ENCODE measurements at regions not wholly inside any gene's neighbourhood (a gene's known extent, or its start where the extent isn't known, plus 50 kb on each side); places are given as distances from the start of the nearest gene placed in this dataset.

GRCh38 chr2:223652122-223652521 lies 50.0 kb upstream of the SCG2 start:
- TF ChIP-seq EGR1 (IDR thresholded peaks at IDR 0.05) (no peak), CEBPB (IDR thresholded peaks at IDR 0.05) (no peak), FOXM1 (IDR thresholded peaks at IDR 0.05; ENCODE audit: borderline replicate concordance, low read depth) (no peak), TEAD4 (IDR thresholded peaks at IDR 0.05) (no peak), TAF1 (IDR thresholded peaks at IDR 0.05; ENCODE audit: low read depth) (no peak), YY1 (IDR thresholded peaks at IDR 0.05; ENCODE audit: low read depth) (no peak), CREB1 (IDR thresholded peaks at IDR 0.05; ENCODE audit: low read depth) (no peak), EP300 (IDR thresholded peaks at IDR 0.05; ENCODE audit: borderline replicate concordance) (no peak), MAX (IDR thresholded peaks at IDR 0.05) (no peak)
- TF ChIP-seq, protein P1, sequence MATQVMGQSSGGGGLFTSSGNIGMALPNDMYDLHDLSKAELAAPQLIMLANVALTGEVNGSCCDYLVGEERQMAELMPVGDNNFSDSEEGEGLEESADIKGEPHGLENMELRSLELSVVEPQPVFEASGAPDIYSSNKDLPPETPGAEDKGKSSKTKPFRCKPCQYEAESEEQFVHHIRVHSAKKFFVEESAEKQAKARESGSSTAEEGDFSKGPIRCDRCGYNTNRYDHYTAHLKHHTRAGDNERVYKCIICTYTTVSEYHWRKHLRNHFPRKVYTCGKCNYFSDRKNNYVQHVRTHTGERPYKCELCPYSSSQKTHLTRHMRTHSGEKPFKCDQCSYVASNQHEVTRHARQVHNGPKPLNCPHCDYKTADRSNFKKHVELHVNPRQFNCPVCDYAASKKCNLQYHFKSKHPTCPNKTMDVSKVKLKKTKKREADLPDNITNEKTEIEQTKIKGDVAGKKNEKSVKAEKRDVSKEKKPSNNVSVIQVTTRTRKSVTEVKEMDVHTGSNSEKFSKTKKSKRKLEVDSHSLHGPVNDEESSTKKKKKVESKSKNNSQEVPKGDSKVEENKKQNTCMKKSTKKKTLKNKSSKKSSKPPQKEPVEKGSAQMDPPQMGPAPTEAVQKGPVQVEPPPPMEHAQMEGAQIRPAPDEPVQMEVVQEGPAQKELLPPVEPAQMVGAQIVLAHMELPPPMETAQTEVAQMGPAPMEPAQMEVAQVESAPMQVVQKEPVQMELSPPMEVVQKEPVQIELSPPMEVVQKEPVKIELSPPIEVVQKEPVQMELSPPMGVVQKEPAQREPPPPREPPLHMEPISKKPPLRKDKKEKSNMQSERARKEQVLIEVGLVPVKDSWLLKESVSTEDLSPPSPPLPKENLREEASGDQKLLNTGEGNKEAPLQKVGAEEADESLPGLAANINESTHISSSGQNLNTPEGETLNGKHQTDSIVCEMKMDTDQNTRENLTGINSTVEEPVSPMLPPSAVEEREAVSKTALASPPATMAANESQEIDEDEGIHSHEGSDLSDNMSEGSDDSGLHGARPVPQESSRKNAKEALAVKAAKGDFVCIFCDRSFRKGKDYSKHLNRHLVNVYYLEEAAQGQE (IDR thresholded peaks at IDR 0.05; ENCODE audit: low read depth), result no peak

Measured in Ishikawa (cell line).